NCI-H1105 (cell line): ENCODE measurements at regions not wholly inside any gene's neighbourhood (a gene's known extent, or its start where the extent isn't known, plus 50 kb on each side); places are given as distances from the start of the nearest gene placed in this dataset.
A peak's percentile ranks its signal among the peaks of the same experiment; 100 is the strongest.
"Not testable (repeated sequence)": the region's sequence is repeated elsewhere in the genome, so short reads cannot be mapped to it uniquely, and the experiment has no call there.

Source experiments
- DNase-seq: peaks from one replicate; lab custom pipeline; 2025; lab: John Stamatoyannopoulos, UW

DNA sequence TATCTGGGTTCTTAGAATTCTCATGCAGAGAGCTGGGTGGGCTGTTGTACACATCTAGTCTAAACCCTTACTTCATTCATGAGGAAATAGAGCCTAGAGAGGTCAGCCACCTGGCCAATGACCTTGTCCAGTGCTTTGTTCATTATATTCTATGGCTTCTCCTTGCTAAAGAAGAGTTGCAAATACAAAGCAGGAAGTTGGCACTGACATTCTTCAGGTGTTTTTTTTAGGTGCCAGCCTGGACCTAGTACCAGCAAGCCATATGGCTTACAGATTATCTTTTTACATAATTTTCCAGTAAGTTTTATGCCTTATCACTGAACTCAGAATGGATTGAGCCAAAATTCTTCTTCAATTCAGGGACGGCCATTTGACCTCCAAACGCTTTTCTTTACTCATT lies 54.7 kb upstream of the PGM2 start:
- no peak for DNase-seq

GRCh38 chr4:37770016-37770415 lies 56.5 kb upstream of the PGM2 start:
- DNase-seq = no peak

DNA sequence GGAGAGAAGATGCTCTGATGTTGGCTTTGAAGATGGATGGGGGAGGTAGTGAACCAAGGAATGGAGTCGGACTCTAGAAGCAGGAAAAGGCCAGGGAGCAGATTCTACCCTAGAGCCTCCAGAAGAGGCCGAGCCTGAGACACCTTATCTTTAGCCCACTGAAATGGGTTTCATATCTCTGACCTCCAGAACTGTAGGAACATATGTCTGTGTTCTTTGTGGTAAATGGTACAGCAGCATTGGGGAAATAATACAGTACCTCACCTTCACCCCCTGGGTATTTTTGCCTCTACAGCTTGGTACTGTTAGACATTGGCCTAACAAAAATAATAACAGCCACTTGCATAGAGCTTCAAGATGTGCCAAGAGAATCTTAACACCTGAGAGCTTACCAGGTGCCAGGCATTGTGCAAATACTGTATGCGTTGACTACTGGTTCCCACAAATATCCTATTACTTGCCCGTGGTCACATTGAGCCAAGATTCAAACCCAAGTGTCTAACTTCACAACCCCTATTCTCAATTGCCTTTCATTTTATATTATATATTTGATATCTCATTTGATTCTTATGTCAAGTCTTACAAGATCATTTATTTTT lies 57.0 kb upstream of the PGM2 start:
- DNase-seq = no peak

DNA sequence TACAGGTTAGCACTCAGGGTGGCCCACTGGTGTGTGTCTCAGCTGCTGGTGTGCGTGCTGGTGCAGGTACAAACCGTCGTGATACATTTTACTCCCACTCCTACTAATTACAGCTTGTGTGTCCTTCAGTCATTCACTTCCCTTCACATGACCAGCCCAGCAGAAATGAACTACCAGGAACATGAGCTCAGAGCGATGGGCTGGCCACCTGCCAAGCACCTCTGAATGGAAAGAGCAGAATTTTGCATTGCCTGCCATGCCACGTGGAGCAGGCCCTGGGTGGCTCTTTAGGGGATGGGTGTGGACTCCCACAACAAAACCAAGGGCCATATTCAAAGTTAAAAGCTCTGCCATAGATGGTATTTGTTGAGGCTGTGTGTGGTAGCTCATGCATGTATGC lies 58.9 kb upstream of the PGM2 start:
- DNase-seq = peak; percentile 61

- DNase-seq = no peak
Measured at GRCh38 chr4:37767019-37767418, 59.5 kb upstream of the PGM2 start.

DNA sequence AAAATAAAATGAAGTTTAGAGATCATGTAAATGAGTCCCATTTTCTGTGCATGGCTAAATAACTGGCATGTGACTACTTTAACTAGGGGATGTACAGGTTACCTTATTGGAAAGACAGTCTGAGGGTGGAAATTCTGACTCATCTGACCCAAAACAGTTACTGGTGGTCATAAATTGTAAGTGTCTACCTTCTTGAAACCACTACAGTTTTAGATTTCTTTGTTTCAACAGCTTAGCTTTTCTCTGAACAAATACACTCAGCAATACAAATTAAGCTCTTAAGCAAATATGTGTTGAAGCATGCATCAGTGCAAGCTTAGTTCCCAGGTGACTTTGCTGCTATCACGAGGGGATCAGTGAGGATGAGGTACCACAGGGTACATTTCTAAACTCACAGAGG lies 60.7 kb upstream of the PGM2 start:
- no peak for DNase-seq

DNA sequence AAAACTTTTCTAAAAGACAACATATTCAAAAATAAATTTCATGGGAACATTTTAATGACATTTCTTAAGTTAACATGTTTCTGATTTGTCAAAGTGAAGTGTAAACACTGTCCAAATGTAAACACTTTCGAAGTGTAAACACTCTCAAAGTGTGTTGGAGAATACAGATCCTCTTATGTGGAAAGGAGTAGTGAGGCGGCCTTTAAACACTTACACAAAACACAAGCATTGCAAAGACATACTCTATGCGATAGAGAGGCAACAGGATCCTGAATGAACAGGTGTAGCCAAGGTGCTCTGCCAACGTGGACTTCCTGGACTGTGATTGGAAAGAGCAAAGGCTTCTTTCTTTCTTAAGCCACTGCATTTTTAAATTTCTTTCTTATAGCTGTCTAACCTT lies 62.7 kb upstream of the PGM2 start:
- no peak for DNase-seq

- no peak for DNase-seq
Measured at GRCh38 chr4:37762991-37763368, 63.5 kb upstream of the PGM2 start.

GRCh38 chr4:37762294-37762990 lies 64.0 kb upstream of the PGM2 start:
- no peak for DNase-seq

DNA sequence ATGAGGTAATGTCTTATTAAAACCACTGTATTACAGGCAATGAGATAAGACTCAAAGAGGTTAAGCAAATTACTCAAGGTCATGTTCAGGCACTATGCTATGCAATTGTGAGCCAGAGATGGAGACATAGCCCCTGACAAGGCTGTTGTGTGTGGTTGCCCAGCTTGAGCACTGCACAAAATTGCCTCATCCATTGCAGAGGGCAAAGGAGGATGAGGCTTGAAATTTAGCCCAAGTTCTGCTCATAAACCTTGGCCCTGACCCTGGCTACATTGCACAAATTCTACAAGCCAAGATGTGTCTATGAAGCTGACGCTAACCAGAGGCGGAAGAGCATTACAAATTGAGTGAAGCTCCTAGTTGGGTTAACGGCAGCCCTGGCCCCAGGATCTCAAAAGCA lies 65.6 kb upstream of the PGM2 start:
- DNase-seq = no peak

DNA sequence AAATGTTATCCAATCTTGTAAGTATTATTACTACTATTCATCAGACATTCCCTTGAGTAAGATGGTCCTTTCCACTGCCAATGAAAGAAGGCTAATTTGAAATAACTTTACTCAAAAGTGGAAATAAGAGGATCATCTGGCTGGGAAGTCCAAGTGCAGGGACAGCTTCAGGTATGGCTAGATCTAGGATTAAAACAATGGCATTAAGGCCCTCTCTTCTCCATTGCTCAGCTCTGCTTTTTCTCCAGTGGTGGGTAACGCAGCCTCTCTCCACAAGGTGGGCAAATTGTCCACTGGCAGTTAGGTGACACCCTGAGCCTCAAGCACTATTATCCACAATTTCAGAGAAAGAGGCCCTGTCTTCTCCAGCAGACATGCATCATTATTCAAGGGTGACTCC lies 66.7 kb upstream of the PGM2 start:
- no peak for DNase-seq

GRCh38 chr4:37758226-37758625 lies 68.3 kb upstream of the PGM2 start:
- no peak for DNase-seq

DNA sequence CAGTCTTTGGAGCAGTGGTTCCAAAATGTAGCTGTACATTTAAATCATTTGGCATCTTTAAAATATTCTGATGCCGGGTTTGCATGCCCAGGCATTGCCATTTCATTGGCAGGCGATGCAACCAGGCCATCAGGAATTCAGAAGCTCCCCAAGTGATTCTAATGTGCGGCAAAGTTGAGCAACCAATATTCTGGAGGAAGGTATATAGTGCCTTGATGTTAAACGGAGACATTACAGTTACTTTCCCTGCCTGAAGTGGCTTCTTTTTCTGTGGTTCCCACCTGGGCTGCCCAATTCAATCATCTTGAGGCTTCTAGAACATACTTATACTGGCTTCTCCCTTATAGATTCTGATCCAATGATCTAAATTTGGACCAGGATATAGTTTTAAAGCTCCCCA lies 68.7 kb upstream of the PGM2 start:
- DNase-seq = no peak

GRCh38 chr4:37757121-37757520 lies 69.4 kb upstream of the PGM2 start:
- no peak for DNase-seq

DNA sequence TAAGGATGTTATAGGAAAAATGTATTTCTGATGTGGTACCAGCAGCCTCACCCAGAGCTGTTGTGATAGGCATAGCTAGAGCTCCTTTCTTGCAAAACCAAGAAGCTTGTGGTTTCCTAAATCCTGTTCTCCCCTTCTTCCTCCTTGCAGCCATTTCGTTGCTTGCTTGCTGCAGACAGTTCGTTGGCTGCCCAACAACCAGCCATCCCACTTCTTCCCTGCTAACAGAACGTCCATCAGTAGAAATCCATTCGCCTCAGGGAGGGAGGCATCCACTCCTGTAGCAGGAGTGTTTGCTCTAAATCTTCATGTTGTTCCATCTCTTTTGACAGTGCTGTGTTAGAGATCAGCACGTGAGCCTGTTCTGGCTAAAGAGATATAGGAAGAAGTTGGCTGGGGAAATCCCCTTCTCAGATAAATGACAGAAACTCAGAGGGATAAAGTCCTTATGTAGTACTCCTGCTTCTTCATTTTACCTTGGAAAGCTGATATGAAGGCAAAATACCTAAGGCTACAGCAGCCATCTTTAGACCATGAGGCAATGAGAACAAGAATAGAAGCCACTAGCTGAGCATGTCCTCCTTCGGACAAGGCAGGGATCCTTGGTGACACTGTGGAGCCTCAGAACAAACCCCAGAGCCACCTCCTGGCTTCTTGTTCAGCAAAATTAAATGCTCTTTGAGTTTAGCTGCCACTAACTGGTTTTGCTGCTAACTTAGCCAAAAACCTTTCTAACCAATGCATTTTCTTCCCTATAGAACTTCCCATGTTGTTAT lies 68.4 kb upstream of the RELL1 start:
- no peak for DNase-seq

- DNase-seq = no peak
Measured at GRCh38 chr4:37749398-37749988, 63.3 kb upstream of the RELL1 start.

DNA sequence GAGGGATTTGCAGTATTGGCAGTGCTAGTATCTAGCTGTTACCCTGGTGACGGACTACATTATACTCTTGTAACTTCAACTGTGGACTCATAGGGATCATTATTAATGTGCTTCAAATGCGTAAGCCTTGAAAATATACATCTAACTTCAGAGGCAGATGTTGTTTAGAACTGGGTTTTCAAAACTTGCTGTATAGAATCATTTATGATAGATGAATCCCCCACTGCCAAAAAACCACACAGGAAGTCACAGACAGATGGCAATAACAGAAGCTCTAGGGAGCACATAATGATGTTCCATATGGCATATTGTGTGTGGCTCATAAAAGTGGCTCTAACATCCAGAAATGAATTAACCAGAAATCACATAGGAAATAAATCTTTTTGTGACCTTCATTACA lies 62.3 kb upstream of the RELL1 start:
- DNase-seq = no peak

DNA sequence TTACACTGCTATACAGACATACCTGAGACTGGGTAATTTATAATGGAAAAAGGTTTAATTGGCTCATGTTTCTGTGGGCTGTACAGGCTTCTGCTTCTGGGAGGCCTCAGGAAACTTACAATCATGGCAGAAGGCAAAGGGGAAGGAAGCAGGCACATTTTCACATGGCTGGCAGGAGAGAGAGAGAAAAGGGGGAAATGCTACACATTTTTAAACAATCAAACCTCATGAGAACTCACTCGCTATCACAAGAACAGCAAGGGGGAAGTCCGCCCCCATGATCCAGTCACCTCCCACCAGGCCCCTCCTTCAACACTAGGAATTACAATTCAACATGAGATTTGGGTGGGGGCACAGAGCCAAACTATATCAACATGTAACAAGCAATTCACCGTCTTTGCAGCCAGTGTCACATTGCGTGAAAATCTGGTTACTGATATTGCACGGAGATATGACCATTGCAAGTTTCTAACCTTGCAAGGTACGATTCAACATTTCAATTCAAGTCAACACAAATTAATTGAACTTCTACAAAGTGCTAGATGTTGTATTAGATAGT lies 61.7 kb upstream of the RELL1 start:
- DNase-seq = no peak

- not testable (repeated sequence) for DNase-seq
Measured at GRCh38 chr4:37746852-37747251, 60.7 kb upstream of the RELL1 start.

GRCh38 chr4:37745946-37746345 lies 59.8 kb upstream of the RELL1 start:
- DNase-seq = no peak

DNA sequence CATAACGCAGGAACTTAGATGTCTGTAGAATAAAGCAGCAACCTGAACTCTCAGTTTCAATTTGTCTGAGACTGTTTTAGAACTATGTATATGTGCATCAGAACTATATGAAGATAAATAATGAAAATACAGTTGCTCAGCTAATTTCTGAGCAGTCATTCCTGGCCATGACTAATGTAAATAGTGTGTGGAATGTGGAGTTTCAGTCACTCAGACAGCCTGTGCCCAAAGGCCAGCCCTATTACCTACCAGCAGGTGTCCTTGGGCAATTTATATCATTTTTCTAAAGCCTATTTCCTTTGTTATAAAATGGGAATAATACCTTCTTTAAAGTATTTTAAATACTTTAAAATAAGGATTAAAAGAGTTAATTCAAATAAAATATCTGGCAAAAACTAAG lies 56.0 kb upstream of the RELL1 start:
- DNase-seq = no peak

DNA sequence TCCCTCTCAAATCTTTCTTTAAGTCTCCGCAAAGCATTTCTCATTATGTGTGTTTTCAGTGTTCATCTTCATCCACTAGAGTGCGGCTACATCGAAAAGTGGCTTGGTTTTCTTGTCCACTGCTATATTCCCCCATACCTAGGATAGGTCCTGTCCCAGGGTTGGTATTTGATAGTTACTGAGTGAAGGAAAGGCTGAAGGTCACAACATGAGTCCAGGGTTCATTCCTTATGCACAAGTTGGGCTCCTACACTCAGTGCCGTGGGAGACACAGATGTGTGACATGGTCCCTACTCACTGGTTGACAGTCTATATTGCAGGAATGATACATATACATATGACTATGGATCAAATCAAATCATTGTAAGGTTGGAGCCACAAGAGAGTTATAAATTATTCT lies 55.4 kb upstream of the RELL1 start:
- DNase-seq = no peak

DNA sequence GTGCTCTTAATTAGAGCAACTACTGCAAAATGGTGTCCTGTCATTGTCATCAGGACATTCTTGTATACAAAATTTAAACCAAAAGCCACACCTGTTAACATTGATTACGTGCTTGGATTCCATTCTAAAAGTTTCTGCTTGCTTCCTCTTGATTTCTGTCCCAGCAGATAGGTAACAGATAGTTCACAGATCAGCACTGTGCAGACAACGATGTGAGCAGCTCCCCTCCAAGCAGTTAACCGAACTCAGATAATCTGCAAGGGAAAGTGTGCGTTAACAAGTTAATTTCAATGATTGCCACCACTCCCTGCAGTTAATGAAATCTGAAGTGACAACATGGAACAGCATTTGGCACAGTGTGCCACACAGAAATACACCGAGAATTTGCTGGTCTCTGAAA lies 54.4 kb upstream of the RELL1 start:
- DNase-seq = no peak
